ENCODE measurements at regions not wholly inside any gene's neighbourhood (a gene's known extent, or its start where the extent isn't known, plus 50 kb on each side); places are given as distances from the start of the nearest gene placed in this dataset.

- TF ChIP-seq ZNF746 (CRISPR knock-in tag; IDR thresholded peaks at IDR 0.05): no peak
- no peak for TF ChIP-seq ARHGAP35 (CRISPR knock-in tag; IDR thresholded peaks at IDR 0.05; ENCODE audit: borderline replicate concordance)
- 0 out of 2 replicates have a peak, but pooled peaks have one; percentile 13 for TF ChIP-seq ZNF879 (CRISPR knock-in tag; IDR thresholded peaks at IDR 0.05)
- TF ChIP-seq ZNF562 (CRISPR knock-in tag; IDR thresholded peaks at IDR 0.05; ENCODE audit: borderline replicate concordance): no peak
- TF ChIP-seq ZFP82 (CRISPR knock-in tag; IDR thresholded peaks at IDR 0.05; ENCODE audit: borderline replicate concordance): no peak
- TF ChIP-seq GTF3A (CRISPR knock-in tag; conservative IDR thresholded peaks at IDR 0.05): peak; percentile 71; the same call in 1 of the 2 replicates
- peak; percentile 55; the same call in 1 of the 2 replicates for TF ChIP-seq ZNF772 (CRISPR knock-in tag; IDR thresholded peaks at IDR 0.05)
- TF ChIP-seq ZNF17 (CRISPR knock-in tag; IDR thresholded peaks at IDR 0.05): no peak
- TF ChIP-seq PRDM10 (CRISPR knock-in tag; IDR thresholded peaks at IDR 0.05; ENCODE audit: low read depth): no peak
- no peak for TF ChIP-seq HNRNPK (IDR thresholded peaks at IDR 0.05; ENCODE audit: low read depth, low read length, poor library complexity, severe bottlenecking)
- peak; percentile 91 for TF ChIP-seq ZNF687 (CRISPR knock-in tag; IDR thresholded peaks at IDR 0.05)
- peak; percentile 4; the same call in 1 of the 2 replicates for TF ChIP-seq RELA (CRISPR knock-in tag; IDR thresholded peaks at IDR 0.05)
- TF ChIP-seq ZNF101 (CRISPR knock-in tag; IDR thresholded peaks at IDR 0.05; ENCODE audit: borderline replicate concordance, low read depth): no peak
- no peak; the same call in 1 of the 2 replicates for TF ChIP-seq ZBTB21 (CRISPR knock-in tag; IDR thresholded peaks at IDR 0.05)
- no peak for TF ChIP-seq ATF7 (IDR thresholded peaks at IDR 0.05)
- no peak for TF ChIP-seq ATF7 (CRISPR knock-in tag; IDR thresholded peaks at IDR 0.05)
- no peak for TF ChIP-seq JUN (CRISPR knock-in tag; IDR thresholded peaks at IDR 0.05)
- TF ChIP-seq ZNF180 (CRISPR knock-in tag; IDR thresholded peaks at IDR 0.05; ENCODE audit: borderline replicate concordance, low read depth): no peak
- TF ChIP-seq ZNF607 (CRISPR knock-in tag; IDR thresholded peaks at IDR 0.05; ENCODE audit: borderline replicate concordance): no peak
These were observed 90.3 kb downstream of the SNX5 start (continued) for GRCh38 chr20:17878069-17878911.

Measured in HepG2 (cell line).